22Rv1 (cell line): ENCODE measurements at regions not wholly inside any gene's neighbourhood (a gene's known extent, or its start where the extent isn't known, plus 50 kb on each side); places are given as distances from the start of the nearest gene placed in this dataset.

Source experiments
- CTCF ChIP-seq: fragments of 450-650 bp; IDR thresholded peaks from 2 replicates; pipeline ENCODE4 v1.5.1; 2017; ENCODE audit warnings: mild to moderate bottlenecking
- ZFX ChIP-seq: fragments of 450-650 bp; IDR thresholded peaks from 2 replicates; pipeline ENCODE4 v1.6.1; 2017; ENCODE audit warnings: antibody characterized with exemption, borderline replicate concordance

GRCh38 chr4:22986881-22987280 lies 294.1 kb downstream of the GBA3 start:
- TF ChIP-seq CTCF (no peak), ZFX (no peak)
